Esophagus squamous epithelium (tissue), 5 donors: ENCODE measurements at regions not wholly inside any gene's neighbourhood (a gene's known extent, or its start where the extent isn't known, plus 50 kb on each side); places are given as distances from the start of the nearest gene placed in this dataset.

ENCODE experiments used
- DNase-seq: peaks from one replicate; lab custom pipeline; 2025; lab: John Stamatoyannopoulos, UW
- H3K27ac ChIP-seq, 4 donors: fragments of 200-600 bp; sonication (generic); one replicate each; pipeline ENCODE4 v1.5.1; 2016 to 2019; ENCODE audit warnings: mild to moderate bottlenecking in 1 of 4
- H3K27me3 ChIP-seq, 4 donors: fragments of 200-600 bp; sonication (generic); 1 replicate in 3 of 4; 2 replicates in 1 of 4; pipeline versions ENCODE4 v1.5.1 to v1.6.0; 2017 to 2021; ENCODE audit warnings: antibody characterized with exemption in 1 of 4
- H3K36me3 ChIP-seq, 3 donors: fragments of 200-600 bp; sonication (generic); one replicate each; pipeline ENCODE4 v1.5.1; 2016 to 2019
- H3K4me1 ChIP-seq, 3 donors: fragments of 200-600 bp; sonication (generic); one replicate each; pipeline ENCODE4 v1.5.1; 2017 to 2019
- H3K4me3 ChIP-seq, 4 donors: fragments of 200-600 bp; sonication (generic); 1 replicate in 3 of 4; 2 replicates in 1 of 4; pipeline ENCODE4 v1.5.1; 2016 to 2019; ENCODE audit warnings: mild to moderate bottlenecking in 2 of 4, moderate library complexity in 1 of 4
- H3K9me3 ChIP-seq, 3 donors: fragments of 200-600 bp; sonication (generic); one replicate each; pipeline ENCODE4 v1.5.1; 2016 to 2019
- POLR2A ChIP-seq, 4 donors: fragments of 450-650 bp; IDR thresholded peaks; one replicate each; pipeline ENCODE4 v1.6.1; 2017; ENCODE audit warnings: antibody characterized with exemption in 4 of 4, mild to moderate bottlenecking in 4 of 4, moderate library complexity in 3 of 4
- WGBS, 2 donors: methylation state at CpG; one replicate each; pipeline ENCODE4 v1.1.5; 2018; 5-methylcytosine and 5-hydroxymethylcytosine counted together
- intact Hi-C: fragments of 100-400 bp; cut with DNase I; formaldehyde crosslinking; loops from one replicate; pipeline ENCODE4 v1.15.0; 2022
- TF ChIP-seq, protein P1 (sequence below), 6 experiments: fragments of 450-650 bp in 4 of 6; fragments of 200-600 bp in 2 of 6; sonication (generic) in 2 of 6; IDR thresholded peaks; one replicate each; pipeline ENCODE4 v1.5.1; 2016 to 2019; ENCODE audit warnings: antibody characterized with exemption in 6 of 6, mild to moderate bottlenecking in 4 of 6, moderate library complexity in 4 of 6
- donor health status: DM: yes; HTN: yes; CAD: no.

- Histone ChIP-seq H3K4me1 (no peaks in the 10 kb centered on the region), H3K27me3 (no peaks in the 10 kb centered on the region), H3K27ac (no peak overlapping the region), H3K9me3 (no peaks in the 10 kb centered on the region), H3K4me3 (no peak overlapping the region), H3K36me3 (no peaks in the 10 kb centered on the region)
- DNase-seq, result no peak
- 71 to 79% methylated on average over 7 of the region's 7 CpGs for WGBS, 2 donors
- intact Hi-C loops, result no loop called here
- no peak for TF ChIP-seq POLR2A (IDR thresholded peaks at IDR 0.05)
- TF ChIP-seq, protein P1, sequence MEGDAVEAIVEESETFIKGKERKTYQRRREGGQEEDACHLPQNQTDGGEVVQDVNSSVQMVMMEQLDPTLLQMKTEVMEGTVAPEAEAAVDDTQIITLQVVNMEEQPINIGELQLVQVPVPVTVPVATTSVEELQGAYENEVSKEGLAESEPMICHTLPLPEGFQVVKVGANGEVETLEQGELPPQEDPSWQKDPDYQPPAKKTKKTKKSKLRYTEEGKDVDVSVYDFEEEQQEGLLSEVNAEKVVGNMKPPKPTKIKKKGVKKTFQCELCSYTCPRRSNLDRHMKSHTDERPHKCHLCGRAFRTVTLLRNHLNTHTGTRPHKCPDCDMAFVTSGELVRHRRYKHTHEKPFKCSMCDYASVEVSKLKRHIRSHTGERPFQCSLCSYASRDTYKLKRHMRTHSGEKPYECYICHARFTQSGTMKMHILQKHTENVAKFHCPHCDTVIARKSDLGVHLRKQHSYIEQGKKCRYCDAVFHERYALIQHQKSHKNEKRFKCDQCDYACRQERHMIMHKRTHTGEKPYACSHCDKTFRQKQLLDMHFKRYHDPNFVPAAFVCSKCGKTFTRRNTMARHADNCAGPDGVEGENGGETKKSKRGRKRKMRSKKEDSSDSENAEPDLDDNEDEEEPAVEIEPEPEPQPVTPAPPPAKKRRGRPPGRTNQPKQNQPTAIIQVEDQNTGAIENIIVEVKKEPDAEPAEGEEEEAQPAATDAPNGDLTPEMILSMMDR (IDR thresholded peaks at IDR 0.05), result no peak
These were observed 722.0 kb downstream of the DIAPH3 start for GRCh38 chr13:59441596-59442280.

DNA sequence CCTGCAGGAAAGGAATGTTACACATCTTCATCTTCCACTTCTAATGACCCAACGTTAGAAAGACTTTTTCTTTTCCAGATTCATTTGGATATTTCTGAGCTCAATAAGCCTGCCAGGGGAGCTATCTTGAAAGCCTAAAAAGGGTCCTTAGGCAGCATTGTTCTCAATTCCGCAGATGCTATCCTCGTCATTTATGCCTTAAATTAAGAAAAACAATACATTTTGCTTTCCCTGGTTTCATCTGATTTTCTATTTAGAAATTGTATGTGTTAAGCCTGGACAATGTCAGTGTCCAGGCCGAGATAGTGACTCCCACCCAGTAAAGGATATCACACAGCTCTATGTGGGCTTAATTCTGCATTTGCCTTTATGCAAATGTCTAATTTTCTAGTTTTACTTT lies 721.3 kb downstream of the DIAPH3 start:
- H3K9me3 ChIP-seq, result no peaks in the 10 kb centered on the region
- H3K27me3 ChIP-seq, result no peaks in the 10 kb centered on the region
- no peaks in the 10 kb centered on the region for H3K36me3 ChIP-seq
- 55 to 60% methylated on average over 4 of the region's 4 CpGs for WGBS, 2 donors
- H3K4me1 ChIP-seq, result no peaks in the 10 kb centered on the region
- H3K27ac ChIP-seq, result no peak overlapping the region
- no peak for DNase-seq
- H3K4me3 ChIP-seq, result no peak overlapping the region
- TF ChIP-seq POLR2A (IDR thresholded peaks at IDR 0.05), result no peak
- TF ChIP-seq, protein P1 (IDR thresholded peaks at IDR 0.05), result no peak
- intact Hi-C loops, result no loop called here

DNA sequence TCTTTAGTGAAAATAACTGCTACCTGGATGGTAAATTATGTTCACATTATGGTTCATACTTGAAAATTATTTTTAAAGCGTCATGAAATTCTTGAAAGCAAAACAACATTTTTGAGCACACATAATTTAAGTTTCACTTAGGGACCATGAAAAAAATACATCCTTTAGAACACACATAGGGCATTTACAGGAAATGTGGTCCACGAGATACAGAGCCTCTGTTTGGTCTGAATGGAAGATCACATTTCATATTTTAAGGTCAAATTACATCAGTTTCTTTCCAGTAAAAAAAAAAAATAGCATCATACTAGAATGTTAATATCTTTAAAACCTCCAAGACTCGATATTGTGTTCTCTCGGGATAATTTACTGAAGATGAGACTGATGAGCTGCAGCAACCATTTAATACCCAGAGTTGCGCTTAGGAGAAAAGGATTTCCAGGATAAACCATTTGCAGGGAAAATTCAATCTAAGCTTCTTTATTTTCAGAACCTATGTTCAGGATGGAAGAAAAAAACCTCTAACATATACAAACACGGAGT lies 720.7 kb downstream of the DIAPH3 start:
- no peak for TF ChIP-seq POLR2A (IDR thresholded peaks at IDR 0.05)
- TF ChIP-seq, protein P1 (IDR thresholded peaks at IDR 0.05), result no peak
- DNase-seq, result no peak
- Histone ChIP-seq H3K36me3 (no peaks in the 10 kb centered on the region), H3K4me1 (no peaks in the 10 kb centered on the region), H3K4me3 (no peak overlapping the region), H3K27me3 (no peaks in the 10 kb centered on the region), H3K27ac (no peak overlapping the region), H3K9me3 (no peaks in the 10 kb centered on the region)
- intact Hi-C loops, result no loop called here
- 41 to 43% methylated on average over 6 of the region's 6 CpGs for WGBS, 2 donors

- intact Hi-C loops, result no loop called here
- Histone ChIP-seq H3K4me3 (no peak overlapping the region), H3K36me3 (no peaks in the 10 kb centered on the region), H3K4me1 (no peaks in the 10 kb centered on the region), H3K27me3 (no peaks in the 10 kb centered on the region), H3K27ac (no peak overlapping the region), H3K9me3 (no peaks in the 10 kb centered on the region)
- no peak for DNase-seq
- TF ChIP-seq, protein P1 (IDR thresholded peaks at IDR 0.05), result no peak
- no peak for TF ChIP-seq POLR2A (IDR thresholded peaks at IDR 0.05)
- WGBS, 2 donors, result 43 to 74% methylated on average over 6 of the region's 6 CpGs
These were observed 719.4 kb downstream of the DIAPH3 start for GRCh38 chr13:59444210-59444857.

GRCh38 chr13:59445812-59446211 lies 717.9 kb downstream of the DIAPH3 start:
- H3K27ac ChIP-seq, result no peak overlapping the region
- WGBS, 2 donors, result 70 to 74% methylated on average over 2 of the region's 2 CpGs
- H3K36me3 ChIP-seq, result no peaks in the 10 kb centered on the region
- intact Hi-C loops, result no loop called here
- DNase-seq, result no peak
- H3K4me3 ChIP-seq, result no peak overlapping the region
- no peaks in the 10 kb centered on the region for H3K4me1 ChIP-seq
- H3K27me3 ChIP-seq, result no peaks in the 10 kb centered on the region
- H3K9me3 ChIP-seq, result no peaks in the 10 kb centered on the region
- TF ChIP-seq POLR2A (IDR thresholded peaks at IDR 0.05), result no peak
- TF ChIP-seq, protein P1 (IDR thresholded peaks at IDR 0.05), result no peak
